ENCODE measurements at regions not wholly inside any gene's neighbourhood (a gene's known extent, or its start where the extent isn't known, plus 50 kb on each side); places are given as distances from the start of the nearest gene placed in this dataset.

GRCh38 chr15:62964251-62964650 lies 78.3 kb upstream of the TPM1 start:
- Histone ChIP-seq H3K36me3 (ENCODE audit: control insufficient read depth, insufficient read depth, low read length) (no peaks in the 10 kb centered on the region), H3K27me3 (ENCODE audit: control insufficient read depth, insufficient read depth, low read length) (no peaks in the 10 kb centered on the region), H3K4me3 (ENCODE audit: low read depth, low read length) (no peak overlapping the region)
- CTCF ChIA-PET = interaction anchor here (1.3 to 2.2 kb wide), 2 partner anchors 10 to 83 kb away, joined by 3 to 9 read pairs; no protein-coding TSS in a partner anchor
- TF ChIP-seq CTCF (IDR thresholded peaks at IDR 0.05; ENCODE audit: insufficient read depth, low read depth, low read length) = no peak
- peak; percentile 71 for DNase-seq (ENCODE audit: low read depth)
- POLR2A ChIA-PET = interaction anchor here (0.6 kb wide), 2 partner anchors 80 to 986 kb away, joined by 3 to 4 read pairs; no protein-coding TSS in a partner anchor

- POLR2A ChIA-PET = no interaction called here
- Histone ChIP-seq H3K36me3 (ENCODE audit: control insufficient read depth, insufficient read depth, low read length) (no peaks in the 10 kb centered on the region), H3K4me3 (ENCODE audit: low read depth, low read length) (no peak overlapping the region), H3K27me3 (ENCODE audit: control insufficient read depth, insufficient read depth, low read length) (no peaks in the 10 kb centered on the region)
- TF ChIP-seq CTCF (IDR thresholded peaks at IDR 0.05; ENCODE audit: insufficient read depth, low read depth, low read length) = no peak
- CTCF ChIA-PET = no interaction called here
- DNase-seq (ENCODE audit: low read depth) = no peak
These were observed 76.1 kb upstream of the TPM1 start for GRCh38 chr15:62966294-62967078.

GRCh38 chr15:62968699-62969098 lies 73.8 kb upstream of the TPM1 start:
- POLR2A ChIA-PET = no interaction called here
- no peak for TF ChIP-seq CTCF (IDR thresholded peaks at IDR 0.05; ENCODE audit: insufficient read depth, low read depth, low read length)

GRCh38 chr15:62969442-62970089 lies 73.0 kb upstream of the TPM1 start:
- Histone ChIP-seq H3K4me3 (ENCODE audit: low read depth, low read length) (no peak overlapping the region), H3K27me3 (ENCODE audit: control insufficient read depth, insufficient read depth, low read length) (no peaks in the 10 kb centered on the region), H3K36me3 (ENCODE audit: control insufficient read depth, insufficient read depth, low read length) (no peaks in the 10 kb centered on the region)
- ChIA-PET POLR2A (no interaction called here), CTCF (interaction anchor here (1.5 kb wide), 1 partner anchor 9 kb away, joined by 4 read pairs; no protein-coding TSS in a partner anchor)
- DNase-seq (ENCODE audit: low read depth) = no peak
- no peak for TF ChIP-seq CTCF (IDR thresholded peaks at IDR 0.05; ENCODE audit: insufficient read depth, low read depth, low read length)

More at GRCh38 chr15:62968699-62969098, 73.8 kb upstream of the TPM1 start:
- no peak for DNase-seq (ENCODE audit: low read depth)
- CTCF ChIA-PET = no interaction called here
- Histone ChIP-seq H3K36me3 (ENCODE audit: control insufficient read depth, insufficient read depth, low read length) (no peaks in the 10 kb centered on the region), H3K27me3 (ENCODE audit: control insufficient read depth, insufficient read depth, low read length) (no peaks in the 10 kb centered on the region), H3K4me3 (ENCODE audit: low read depth, low read length) (no peak overlapping the region)

GRCh38 chr15:62972814-62973213 lies 69.7 kb upstream of the TPM1 start:
- no peak for DNase-seq (ENCODE audit: low read depth)
- POLR2A ChIA-PET = no interaction called here
- Histone ChIP-seq H3K36me3 (ENCODE audit: control insufficient read depth, insufficient read depth, low read length) (no peaks in the 10 kb centered on the region), H3K27me3 (ENCODE audit: control insufficient read depth, insufficient read depth, low read length) (no peaks in the 10 kb centered on the region), H3K4me3 (ENCODE audit: low read depth, low read length) (no peak overlapping the region)
- no peak for TF ChIP-seq CTCF (IDR thresholded peaks at IDR 0.05; ENCODE audit: insufficient read depth, low read depth, low read length)
- CTCF ChIA-PET = interaction anchor here (0.7 to 1.9 kb wide), 2 partner anchors 8 to 25 kb away, joined by 3 to 9 read pairs; no protein-coding TSS in a partner anchor
